Vagina (tissue), 2 donors: ENCODE measurements at regions not wholly inside any gene's neighbourhood (a gene's known extent, or its start where the extent isn't known, plus 50 kb on each side); places are given as distances from the start of the nearest gene placed in this dataset.

Experiments used
- POLR2A ChIP-seq, 2 donors: fragments of 450-650 bp; IDR thresholded peaks; one replicate each; pipeline ENCODE4 v1.6.1; 2017; ENCODE audit warnings: antibody characterized with exemption in 2 of 2, mild to moderate bottlenecking in 2 of 2, moderate library complexity in 2 of 2
- TF ChIP-seq, protein P1 (sequence below), 3 experiments: fragments of 450-650 bp in 2 of 3; fragments of 200-600 bp in 1 of 3; sonication (generic) in 1 of 3; IDR thresholded peaks; one replicate each; pipeline ENCODE4 v1.5.1; 2017 to 2019; ENCODE audit warnings: antibody characterized with exemption in 3 of 3, mild to moderate bottlenecking in 2 of 3, moderate library complexity in 2 of 3

DNA sequence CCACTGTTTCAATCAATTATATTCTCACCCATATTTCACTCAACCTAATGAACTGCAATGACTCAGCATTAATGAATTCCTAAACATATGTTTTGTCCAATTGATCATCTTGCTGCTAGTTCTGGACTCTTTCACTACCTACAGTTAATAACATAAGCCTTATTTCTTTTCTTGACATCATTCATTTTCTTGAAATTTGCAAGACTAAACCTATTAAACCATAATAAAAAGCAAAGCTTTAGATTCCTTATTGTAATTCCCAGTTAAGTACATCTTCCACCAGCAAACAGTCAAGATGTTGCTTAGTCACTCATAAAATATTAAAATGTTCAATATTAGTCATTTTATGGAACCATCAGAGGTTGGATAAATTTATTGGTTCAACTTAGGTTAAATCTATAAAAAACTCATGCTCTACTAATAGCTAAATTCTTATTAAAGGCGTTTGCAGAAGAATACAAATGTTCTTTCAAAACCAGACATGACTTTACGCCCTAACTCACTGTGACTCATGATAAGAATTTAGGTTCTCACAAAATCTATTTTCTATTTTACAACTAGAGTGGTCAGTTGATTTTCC lies 599.4 kb downstream of the RNF144A start:
- TF ChIP-seq POLR2A (IDR thresholded peaks at IDR 0.05): no peak
- TF ChIP-seq, protein P1, sequence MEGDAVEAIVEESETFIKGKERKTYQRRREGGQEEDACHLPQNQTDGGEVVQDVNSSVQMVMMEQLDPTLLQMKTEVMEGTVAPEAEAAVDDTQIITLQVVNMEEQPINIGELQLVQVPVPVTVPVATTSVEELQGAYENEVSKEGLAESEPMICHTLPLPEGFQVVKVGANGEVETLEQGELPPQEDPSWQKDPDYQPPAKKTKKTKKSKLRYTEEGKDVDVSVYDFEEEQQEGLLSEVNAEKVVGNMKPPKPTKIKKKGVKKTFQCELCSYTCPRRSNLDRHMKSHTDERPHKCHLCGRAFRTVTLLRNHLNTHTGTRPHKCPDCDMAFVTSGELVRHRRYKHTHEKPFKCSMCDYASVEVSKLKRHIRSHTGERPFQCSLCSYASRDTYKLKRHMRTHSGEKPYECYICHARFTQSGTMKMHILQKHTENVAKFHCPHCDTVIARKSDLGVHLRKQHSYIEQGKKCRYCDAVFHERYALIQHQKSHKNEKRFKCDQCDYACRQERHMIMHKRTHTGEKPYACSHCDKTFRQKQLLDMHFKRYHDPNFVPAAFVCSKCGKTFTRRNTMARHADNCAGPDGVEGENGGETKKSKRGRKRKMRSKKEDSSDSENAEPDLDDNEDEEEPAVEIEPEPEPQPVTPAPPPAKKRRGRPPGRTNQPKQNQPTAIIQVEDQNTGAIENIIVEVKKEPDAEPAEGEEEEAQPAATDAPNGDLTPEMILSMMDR (IDR thresholded peaks at IDR 0.05): no peak
